Testis (tissue), 2 donors: ENCODE measurements at regions not wholly inside any gene's neighbourhood (a gene's known extent, or its start where the extent isn't known, plus 50 kb on each side); places are given as distances from the start of the nearest gene placed in this dataset.

Experiments
- POLR2A ChIP-seq: fragments of 450-650 bp; IDR thresholded peaks from one replicate; pipeline ENCODE4 v1.6.1; 2017; ENCODE audit warnings: antibody characterized with exemption, mild to moderate bottlenecking, moderate library complexity
- TF ChIP-seq, protein P1 (sequence below), 3 experiments: fragments of 450-650 bp in 2 of 3; fragments of 200-600 bp in 1 of 3; sonication (generic) in 1 of 3; IDR thresholded peaks; one replicate each; pipeline ENCODE4 v1.5.1; 2016 to 2019; ENCODE audit warnings: antibody characterized with exemption in 3 of 3, mild to moderate bottlenecking in 2 of 3, moderate library complexity in 1 of 3

DNA sequence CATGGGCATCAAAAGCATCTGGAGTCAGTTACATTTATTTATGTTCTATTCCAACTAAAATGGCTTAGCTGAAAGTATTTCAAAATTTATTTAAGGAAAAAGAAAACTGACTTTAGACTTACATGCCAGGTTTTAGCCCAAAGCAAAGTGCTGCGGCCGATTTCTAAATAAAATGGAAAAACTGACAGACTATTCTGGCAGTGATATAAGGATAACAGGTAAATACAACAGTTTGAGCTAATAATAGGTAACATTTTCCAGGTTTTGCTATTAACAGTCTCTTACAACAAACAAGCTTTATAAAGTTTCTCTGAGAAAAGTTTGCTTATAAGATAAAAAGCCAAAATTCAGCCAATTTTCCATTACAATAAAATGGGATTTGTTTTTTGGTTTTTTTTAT, 937.2 kb upstream of the FLRT2 start:
- TF ChIP-seq, protein P1, sequence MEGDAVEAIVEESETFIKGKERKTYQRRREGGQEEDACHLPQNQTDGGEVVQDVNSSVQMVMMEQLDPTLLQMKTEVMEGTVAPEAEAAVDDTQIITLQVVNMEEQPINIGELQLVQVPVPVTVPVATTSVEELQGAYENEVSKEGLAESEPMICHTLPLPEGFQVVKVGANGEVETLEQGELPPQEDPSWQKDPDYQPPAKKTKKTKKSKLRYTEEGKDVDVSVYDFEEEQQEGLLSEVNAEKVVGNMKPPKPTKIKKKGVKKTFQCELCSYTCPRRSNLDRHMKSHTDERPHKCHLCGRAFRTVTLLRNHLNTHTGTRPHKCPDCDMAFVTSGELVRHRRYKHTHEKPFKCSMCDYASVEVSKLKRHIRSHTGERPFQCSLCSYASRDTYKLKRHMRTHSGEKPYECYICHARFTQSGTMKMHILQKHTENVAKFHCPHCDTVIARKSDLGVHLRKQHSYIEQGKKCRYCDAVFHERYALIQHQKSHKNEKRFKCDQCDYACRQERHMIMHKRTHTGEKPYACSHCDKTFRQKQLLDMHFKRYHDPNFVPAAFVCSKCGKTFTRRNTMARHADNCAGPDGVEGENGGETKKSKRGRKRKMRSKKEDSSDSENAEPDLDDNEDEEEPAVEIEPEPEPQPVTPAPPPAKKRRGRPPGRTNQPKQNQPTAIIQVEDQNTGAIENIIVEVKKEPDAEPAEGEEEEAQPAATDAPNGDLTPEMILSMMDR (IDR thresholded peaks at IDR 0.05) = no peak
- TF ChIP-seq POLR2A = no peak
